ENCODE measurements at regions not wholly inside any gene's neighbourhood (a gene's known extent, or its start where the extent isn't known, plus 50 kb on each side); places are given as distances from the start of the nearest gene placed in this dataset.
"Not testable (repeated sequence)": the region's sequence is repeated elsewhere in the genome, so short reads cannot be mapped to it uniquely, and the experiment has no call there.

DNA sequence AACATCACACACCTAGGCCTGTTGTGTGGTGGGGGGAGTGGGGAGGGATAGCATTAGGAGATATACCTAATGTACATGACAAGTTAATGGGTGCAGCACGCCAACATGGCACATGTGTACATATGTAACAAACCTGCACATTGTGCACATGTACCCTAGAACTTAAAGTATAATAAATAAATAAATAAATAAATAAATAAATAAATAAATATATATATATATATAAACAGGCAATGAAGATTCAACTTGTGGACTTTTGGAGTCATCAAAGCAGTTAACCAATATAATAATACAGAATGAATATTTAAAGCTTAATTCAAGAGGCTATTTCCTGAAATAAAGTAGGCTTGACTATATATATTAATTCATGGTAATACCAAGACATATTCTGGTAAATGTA lies 167.0 kb downstream of the FOXD2 start:
- not testable (repeated sequence) for TF ChIP-seq POLR2A (IDR thresholded peaks at IDR 0.05)
- TF ChIP-seq, protein P1, sequence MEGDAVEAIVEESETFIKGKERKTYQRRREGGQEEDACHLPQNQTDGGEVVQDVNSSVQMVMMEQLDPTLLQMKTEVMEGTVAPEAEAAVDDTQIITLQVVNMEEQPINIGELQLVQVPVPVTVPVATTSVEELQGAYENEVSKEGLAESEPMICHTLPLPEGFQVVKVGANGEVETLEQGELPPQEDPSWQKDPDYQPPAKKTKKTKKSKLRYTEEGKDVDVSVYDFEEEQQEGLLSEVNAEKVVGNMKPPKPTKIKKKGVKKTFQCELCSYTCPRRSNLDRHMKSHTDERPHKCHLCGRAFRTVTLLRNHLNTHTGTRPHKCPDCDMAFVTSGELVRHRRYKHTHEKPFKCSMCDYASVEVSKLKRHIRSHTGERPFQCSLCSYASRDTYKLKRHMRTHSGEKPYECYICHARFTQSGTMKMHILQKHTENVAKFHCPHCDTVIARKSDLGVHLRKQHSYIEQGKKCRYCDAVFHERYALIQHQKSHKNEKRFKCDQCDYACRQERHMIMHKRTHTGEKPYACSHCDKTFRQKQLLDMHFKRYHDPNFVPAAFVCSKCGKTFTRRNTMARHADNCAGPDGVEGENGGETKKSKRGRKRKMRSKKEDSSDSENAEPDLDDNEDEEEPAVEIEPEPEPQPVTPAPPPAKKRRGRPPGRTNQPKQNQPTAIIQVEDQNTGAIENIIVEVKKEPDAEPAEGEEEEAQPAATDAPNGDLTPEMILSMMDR (IDR thresholded peaks at IDR 0.05 in 8 of 11, conservative IDR thresholded peaks at IDR 0.05 in 3 of 11), result not testable (repeated sequence)
